ENCODE measurements at regions not wholly inside any gene's neighbourhood (a gene's known extent, or its start where the extent isn't known, plus 50 kb on each side); places are given as distances from the start of the nearest gene placed in this dataset.

DNA sequence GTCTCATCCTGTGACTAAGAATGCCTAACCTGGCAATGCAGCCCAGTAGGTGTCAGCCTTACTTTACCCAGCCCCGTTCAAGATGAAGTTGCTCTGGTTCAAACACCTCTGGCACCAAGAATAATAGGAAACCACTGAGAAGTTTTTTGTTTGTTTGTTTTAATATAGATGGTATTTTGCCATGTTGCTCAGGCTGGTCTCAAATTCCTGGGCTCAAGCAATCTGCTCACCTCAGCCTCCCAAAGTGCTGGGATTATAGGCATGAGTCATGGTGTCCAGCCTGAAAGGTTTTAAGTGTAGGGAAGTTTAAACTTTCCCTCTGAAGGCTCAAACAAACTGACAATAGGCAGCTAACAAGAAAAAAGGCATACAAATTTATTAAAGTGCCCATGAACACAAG, 51.2 kb upstream of the ABCC4 start:
- no peak for DNase-seq

DNA sequence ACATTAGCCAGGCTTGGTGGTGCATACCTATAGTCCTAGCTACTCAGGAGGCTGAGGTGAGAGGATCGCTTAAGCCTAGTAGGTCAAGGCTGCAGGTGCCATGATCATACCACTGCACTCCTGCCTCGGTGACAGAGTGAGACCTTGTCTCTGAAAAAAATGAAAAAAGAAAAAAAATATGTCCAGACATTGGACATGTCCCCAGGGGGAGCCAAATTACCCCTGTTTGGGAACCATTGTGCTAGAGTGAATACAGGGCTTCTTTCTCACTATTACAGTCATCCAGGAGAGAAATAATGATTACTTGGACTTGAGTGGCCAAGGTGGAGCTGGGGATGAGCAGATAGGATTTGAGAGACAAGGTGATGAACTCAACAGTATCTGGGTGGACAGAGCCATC, 52.9 kb upstream of the ABCC4 start:
- DNase-seq = no peak

DNA sequence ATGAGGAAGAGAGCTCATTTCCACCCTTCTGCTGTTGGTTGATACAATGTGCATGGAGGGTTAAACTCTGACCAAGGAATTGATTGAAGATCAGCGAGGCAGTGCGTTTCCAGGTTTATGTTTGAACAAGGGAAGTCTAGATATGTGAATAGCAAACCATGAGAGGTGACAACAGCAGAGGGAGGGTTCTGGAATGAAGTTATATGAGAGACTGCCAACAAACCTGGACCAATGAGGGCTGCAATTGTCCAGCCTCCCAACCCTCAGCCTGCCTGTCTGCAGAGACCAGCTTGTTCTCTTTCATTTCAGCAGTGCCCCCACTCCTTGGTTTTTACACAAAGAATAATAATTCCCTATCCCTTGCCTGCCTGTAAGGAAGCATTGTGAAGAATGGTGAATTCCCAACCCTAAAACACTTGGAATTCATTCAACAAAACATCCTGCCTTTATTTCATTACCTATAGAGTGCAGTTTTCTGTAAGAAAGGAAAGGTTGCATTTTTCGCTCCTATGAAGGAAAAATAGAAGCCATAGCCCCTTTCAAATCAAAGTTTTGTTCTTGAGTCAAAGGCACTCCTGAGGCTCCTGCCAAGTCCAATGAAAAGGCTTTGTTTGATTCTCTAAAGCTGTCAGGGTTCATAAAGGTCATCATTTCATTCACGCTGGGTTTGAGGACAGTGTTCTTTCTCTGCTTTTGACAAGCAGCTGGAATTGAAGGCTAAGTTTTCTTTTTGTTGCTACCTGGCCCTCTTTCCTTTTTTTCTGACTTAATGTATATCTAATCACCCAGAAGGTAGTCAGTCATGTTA, 53.6 kb upstream of the ABCC4 start:
- DNase-seq = peak; percentile 17

DNA sequence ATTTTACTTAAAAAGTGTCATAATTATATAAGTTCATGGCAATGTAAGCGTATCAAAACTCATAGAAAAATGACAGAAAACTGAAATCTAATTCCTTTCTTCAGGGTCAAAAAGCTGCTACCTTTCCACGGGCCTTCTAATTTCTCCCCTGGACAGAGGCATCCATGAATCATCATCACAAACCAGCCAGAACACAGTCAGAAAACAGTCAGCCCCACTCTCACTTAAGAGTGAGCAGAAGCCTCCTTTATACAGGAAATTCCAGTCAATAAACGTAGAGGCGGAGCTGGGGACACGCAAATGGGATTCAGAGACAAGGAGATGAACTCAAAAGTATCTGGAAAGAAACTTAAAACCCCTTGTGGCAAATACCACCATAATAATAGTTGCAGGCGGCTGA, 54.2 kb upstream of the ABCC4 start:
- peak; percentile 31 for DNase-seq

DNA sequence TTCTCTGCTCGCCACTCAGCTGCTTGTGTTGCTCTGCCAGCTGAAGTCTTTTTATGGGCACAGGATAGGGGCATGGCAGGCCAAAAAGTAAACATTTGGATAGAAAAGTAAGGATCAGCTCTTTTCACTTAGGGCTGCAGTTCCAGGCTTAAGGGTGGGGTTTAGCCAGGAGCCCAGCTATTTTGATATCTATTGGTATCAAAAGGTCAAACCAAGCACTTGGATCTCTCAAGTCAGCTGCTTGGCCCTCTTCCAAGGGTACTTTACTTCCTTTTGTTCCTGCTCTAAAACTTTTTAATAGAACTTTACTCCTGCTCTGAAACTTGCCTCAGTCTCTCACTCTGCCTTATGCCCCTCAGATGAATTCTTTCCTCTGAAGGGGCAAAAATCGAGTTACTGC, 55.7 kb upstream of the ABCC4 start:
- no peak for DNase-seq

GRCh38 chr13:95357875-95358274, 56.6 kb upstream of the ABCC4 start:
- DNase-seq = no peak

DNA sequence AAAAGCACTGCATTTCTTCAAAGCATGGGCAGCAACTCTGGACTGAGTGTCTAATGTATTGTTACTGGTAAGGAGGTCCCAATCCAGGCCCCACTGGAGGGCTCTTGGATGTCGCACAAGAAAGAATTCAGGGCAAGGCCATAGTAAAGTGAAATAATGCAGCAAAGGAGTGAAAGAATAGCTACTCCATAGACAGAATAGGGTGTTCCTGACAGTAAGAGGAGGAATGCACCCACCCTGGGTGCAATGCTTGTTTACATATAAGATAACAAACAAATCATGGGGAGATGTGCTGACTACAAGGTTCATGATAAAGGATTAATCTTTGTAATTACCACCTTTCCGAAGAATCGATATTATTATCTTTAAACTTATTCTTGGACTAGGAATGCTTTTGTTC, 58.8 kb upstream of the ABCC4 start:
- no peak for DNase-seq

DNA sequence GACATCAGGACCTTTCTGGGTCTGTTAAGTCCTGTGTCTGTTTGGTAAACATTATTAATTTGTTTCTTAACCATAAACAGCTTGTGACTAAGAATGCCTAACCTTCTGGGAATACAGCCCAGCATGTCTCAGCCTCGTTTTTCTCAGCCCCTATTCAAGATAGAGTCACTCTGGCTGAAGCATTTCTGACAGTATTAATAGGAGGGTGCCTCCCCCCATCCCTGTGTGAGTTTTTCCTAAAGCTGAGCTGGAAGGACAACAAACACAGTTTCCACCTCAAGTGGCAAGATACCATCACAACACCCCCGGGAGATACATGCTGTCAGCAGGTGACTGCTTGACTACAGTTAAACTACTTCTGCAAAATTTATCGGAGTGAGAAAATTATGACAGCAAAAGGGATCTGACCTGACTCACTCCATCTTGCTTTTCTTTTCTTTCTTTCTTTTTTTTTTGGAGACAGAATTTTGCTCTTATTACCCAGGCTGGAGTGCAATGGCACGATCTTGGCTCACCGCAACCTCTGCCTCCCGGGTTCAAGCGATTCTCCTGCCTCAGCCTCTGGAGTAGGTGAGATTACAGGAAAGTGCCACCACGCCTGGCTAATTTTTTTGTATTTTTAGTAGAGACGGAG, 59.3 kb upstream of the ABCC4 start:
- no peak for DNase-seq

DNA sequence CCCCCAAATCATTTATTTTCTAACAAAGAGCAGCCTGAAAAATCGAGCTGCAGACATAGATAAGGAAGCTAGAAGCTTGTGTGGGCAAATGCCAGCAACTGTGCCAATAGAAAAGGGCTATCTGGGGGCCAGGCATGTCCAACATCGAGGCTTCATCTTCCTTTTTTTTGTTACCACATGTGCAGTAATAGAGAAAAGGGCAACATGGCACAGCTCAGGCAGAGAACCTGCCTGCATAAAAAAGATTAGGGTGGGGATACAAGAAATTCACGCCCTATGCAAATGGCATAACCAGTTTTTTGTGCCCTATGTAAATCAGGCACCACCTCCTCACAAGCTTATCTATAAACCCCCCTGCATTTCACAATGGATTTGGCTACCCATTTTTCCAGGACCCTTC, 60.4 kb upstream of the ABCC4 start:
- no peak for DNase-seq

GRCh38 chr13:95362666-95363065, 61.4 kb upstream of the ABCC4 start:
- DNase-seq = no peak

GRCh38 chr13:95367309-95367843, 66.1 kb upstream of the ABCC4 start:
- DNase-seq = no peak

- DNase-seq = no peak
Observed at GRCh38 chr13:95368998-95369397, 67.7 kb upstream of the ABCC4 start.

DNA sequence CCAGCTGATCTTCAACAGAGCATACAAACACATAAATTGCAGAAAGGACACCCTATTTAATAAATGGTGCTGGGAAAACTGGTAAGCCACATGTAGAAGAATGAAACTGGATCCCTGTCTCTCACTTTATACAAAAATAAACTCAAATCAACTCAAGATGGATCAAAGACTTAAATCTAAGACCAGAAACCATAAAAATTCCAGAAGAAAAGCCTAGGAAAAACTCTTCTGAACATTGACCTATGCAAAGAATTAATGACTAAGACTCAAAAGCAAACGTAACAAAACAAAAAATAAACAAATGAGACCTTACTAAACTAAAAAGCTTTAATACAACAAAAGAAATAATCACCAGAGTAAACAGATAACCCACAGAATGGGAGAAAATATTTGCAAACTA, 74.5 kb upstream of the ABCC4 start:
- DNase-seq = no peak

GRCh38 chr13:95378603-95379002, 77.4 kb upstream of the ABCC4 start:
- DNase-seq = no peak

GRCh38 chr13:95380468-95381211, 79.4 kb upstream of the ABCC4 start:
- DNase-seq = peak; percentile 93

GRCh38 chr13:95381212-95381527, 79.9 kb upstream of the ABCC4 start:
- no peak for DNase-seq

- no peak for DNase-seq
Observed at GRCh38 chr13:95382411-95382810, 81.2 kb upstream of the ABCC4 start.

- DNase-seq = no peak
Observed at GRCh38 chr13:95382916-95383315, 81.7 kb upstream of the ABCC4 start.

- DNase-seq = no peak
Observed at GRCh38 chr13:95385373-95385772, 84.1 kb upstream of the ABCC4 start.

GRCh38 chr13:95385798-95386197, 84.5 kb upstream of the ABCC4 start:
- no peak for DNase-seq

- no peak for DNase-seq
Observed at GRCh38 chr13:95386370-95386769, 85.1 kb upstream of the ABCC4 start.

DNA sequence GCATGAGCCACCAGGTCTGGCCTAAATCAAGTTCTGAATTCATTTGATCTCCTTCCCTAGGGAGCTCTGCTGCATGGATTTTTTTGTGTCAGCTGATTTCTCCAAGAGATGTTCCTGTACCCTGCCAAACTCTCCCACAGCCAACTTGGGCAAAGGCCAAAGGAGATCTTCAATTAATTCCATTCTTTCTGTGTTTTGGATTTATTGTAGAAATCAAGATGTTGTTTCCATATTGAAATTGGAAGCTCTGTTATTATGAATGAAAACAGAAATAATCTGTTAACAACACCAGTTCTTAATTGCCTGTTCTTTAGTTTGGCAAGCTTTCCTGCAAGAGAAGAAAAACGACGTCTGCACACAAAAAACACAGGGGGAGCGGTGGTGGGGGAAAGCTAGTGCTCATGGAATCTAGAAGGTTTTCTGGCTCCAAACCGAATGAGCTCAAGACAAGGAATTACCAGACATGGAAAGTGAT, 86.5 kb upstream of the ABCC4 start:
- peak; percentile 80 for DNase-seq

DNA sequence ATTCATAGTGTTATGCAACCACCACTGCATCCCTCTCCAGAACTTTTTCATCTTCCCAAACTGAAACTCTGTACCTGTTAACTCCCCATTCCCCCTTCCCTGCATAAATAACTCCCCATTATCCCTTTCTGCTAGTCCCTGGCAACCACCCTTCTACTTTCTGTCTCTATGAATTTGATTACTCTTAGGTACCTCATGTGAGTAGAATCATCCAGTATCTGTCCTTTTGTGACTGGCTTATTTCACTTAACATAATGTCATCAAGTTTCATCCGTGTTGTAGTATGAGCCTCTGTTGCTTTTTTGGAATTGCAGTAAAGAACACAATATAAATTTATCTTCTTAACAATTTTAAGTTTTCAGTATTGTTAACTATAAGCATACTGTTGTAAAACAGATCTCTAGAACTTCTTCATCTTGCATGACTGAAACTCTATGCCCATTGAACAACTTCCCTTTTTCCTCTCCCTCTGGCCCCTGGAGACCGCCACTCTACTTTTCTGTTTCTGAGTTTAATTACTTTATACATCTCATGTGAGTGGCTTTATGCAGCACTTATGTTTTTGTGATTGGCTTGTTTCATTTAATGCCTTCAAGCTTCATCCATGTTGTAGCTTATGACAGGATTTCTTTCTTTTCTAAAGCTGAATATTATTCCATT, 87.3 kb upstream of the ABCC4 start:
- no peak for DNase-seq
